Smooth muscle cell (in vitro differentiated cells): ENCODE measurements at regions not wholly inside any gene's neighbourhood (a gene's known extent, or its start where the extent isn't known, plus 50 kb on each side); places are given as distances from the start of the nearest gene placed in this dataset.

Experiments
- DNase-seq: peaks from one replicate; lab custom pipeline; 2025; ENCODE audit not compliant: unreplicated experiment; lab: John Stamatoyannopoulos, UW
- H2AFZ ChIP-seq: fragments of 200-600 bp; sonication (generic); 2 replicates; pipeline ENCODE4 v1.6.0; 2016; ENCODE audit warnings: antibody characterized with exemption, low read depth, mild to moderate bottlenecking
- H3F3A ChIP-seq: fragments of 200-600 bp; sonication (generic); 2 replicates; pipeline ENCODE4 v1.6.0; 2017; ENCODE audit warnings: antibody characterized with exemption, low read depth
- H3K27ac ChIP-seq: fragments of 200-600 bp; sonication (generic); 2 replicates; pipeline ENCODE4 v1.5.1; 2016; ENCODE audit warnings: low read depth, mild to moderate bottlenecking
- H3K27me3 ChIP-seq: fragments of 200-600 bp; sonication (generic); 2 replicates; pipeline ENCODE4 v1.6.1; 2016; ENCODE audit warnings: low read depth, mild to moderate bottlenecking
- H3K36me3 ChIP-seq: fragments of 200-600 bp; sonication (generic); 2 replicates; pipeline ENCODE4 v1.5.1; 2016; ENCODE audit warnings: low read depth
- H3K4me1 ChIP-seq: fragments of 200-600 bp; sonication (generic); 2 replicates; pipeline ENCODE4 v1.5.1; 2016; ENCODE audit warnings: low read depth
- H3K4me2 ChIP-seq: fragments of 200-600 bp; sonication (generic); 2 replicates; pipeline ENCODE4 v1.6.0; 2016; ENCODE audit warnings: mild to moderate bottlenecking
- H3K4me3 ChIP-seq: fragments of 200-600 bp; sonication (generic); 2 replicates; pipeline ENCODE4 v1.5.1; 2016; ENCODE audit warnings: mild to moderate bottlenecking
- H3K79me2 ChIP-seq: fragments of 200-600 bp; sonication (generic); 2 replicates; pipeline ENCODE4 v1.6.0; 2016; ENCODE audit warnings: low read depth, mild to moderate bottlenecking
- H3K9ac ChIP-seq: fragments of 200-600 bp; sonication (generic); 2 replicates; pipeline ENCODE4 v1.6.0; 2016; ENCODE audit warnings: low read depth
- H3K9me3 ChIP-seq: fragments of 200-600 bp; sonication (generic); replicated peaks from 2 replicates; pipeline ENCODE4 v1.5.1; 2016; ENCODE audit warnings: low read depth
- H4K20me1 ChIP-seq: fragments of 200-600 bp; sonication (generic); 2 replicates; pipeline ENCODE4 v1.6.0; 2016; ENCODE audit warnings: low read depth
- CTCF ChIP-seq: fragments of 200-600 bp; sonication (generic); IDR thresholded peaks from 2 replicates; pipeline ENCODE4 v1.5.1; 2017; ENCODE audit warnings: borderline replicate concordance, mild to moderate bottlenecking, antibody characterized with exemption; ENCODE audit not compliant: insufficient read depth, poor library complexity, severe bottlenecking
- WGBS: methylation state at CpG from one replicate; pipeline ENCODE4 v1.1.7; 2016; ENCODE audit warnings: low lambda C conversion rate; 5-methylcytosine and 5-hydroxymethylcytosine counted together

GRCh38 chr19:56956503-56957226 lies 116.1 kb upstream of the PEG3 start:
- WGBS = 74% methylated on average over 14 of the region's 14 CpGs
- Histone ChIP-seq H3K9me3 (peaks cover 14% of the 10 kb centered on the region), H3K4me3 (no peak overlapping the region), H3K36me3 (no peaks in the 10 kb centered on the region), H3K4me1 (no peaks in the 10 kb centered on the region), H3K4me2 (no peak overlapping the region), H2AFZ (no peak overlapping the region), H3K27ac (no peak overlapping the region), H4K20me1 (no peaks in the 10 kb centered on the region), H3K79me2 (no peaks in the 10 kb centered on the region), H3K9ac (no peak overlapping the region), H3K27me3 (no peaks in the 10 kb centered on the region), H3F3A (no peaks in the 10 kb centered on the region)
- DNase-seq = no peak
- no peak for TF ChIP-seq CTCF

- Histone ChIP-seq H3F3A (no peaks in the 10 kb centered on the region), H4K20me1 (no peaks in the 10 kb centered on the region), H3K9ac (no peak overlapping the region), H3K79me2 (no peaks in the 10 kb centered on the region), H3K4me3 (no peak overlapping the region), H3K4me2 (no peak overlapping the region), H3K27me3 (no peaks in the 10 kb centered on the region), H3K9me3 (peaks cover 14% of the 10 kb centered on the region), H2AFZ (no peak overlapping the region), H3K4me1 (no peaks in the 10 kb centered on the region), H3K27ac (no peak overlapping the region), H3K36me3 (no peaks in the 10 kb centered on the region)
- no peak for DNase-seq
- no peak for TF ChIP-seq CTCF
- 60% methylated on average over 4 of the region's 4 CpGs for WGBS
These were observed 118.7 kb upstream of the PEG3 start for GRCh38 chr19:56959205-56959604.

GRCh38 chr19:56960959-56961543 lies 120.5 kb upstream of the PEG3 start:
- no peak overlapping the region for H3K27ac ChIP-seq
- H3K4me3 ChIP-seq = no peak overlapping the region
- H3K27me3 ChIP-seq = no peaks in the 10 kb centered on the region
- WGBS = 73% methylated on average over 7 of the region's 7 CpGs
- no peaks in the 10 kb centered on the region for H4K20me1 ChIP-seq
- no peak for DNase-seq
- no peak overlapping the region for H3K4me2 ChIP-seq
- no peaks in the 10 kb centered on the region for H3K79me2 ChIP-seq
- H3K9me3 ChIP-seq = peaks cover 14% of the 10 kb centered on the region
- H3K36me3 ChIP-seq = no peaks in the 10 kb centered on the region
- TF ChIP-seq CTCF = no peak
- no peak overlapping the region for H3K9ac ChIP-seq
- H2AFZ ChIP-seq = no peak overlapping the region
- no peaks in the 10 kb centered on the region for H3K4me1 ChIP-seq
- H3F3A ChIP-seq = no peaks in the 10 kb centered on the region
